ENCODE measurements at regions not wholly inside any gene's neighbourhood (a gene's known extent, or its start where the extent isn't known, plus 50 kb on each side); places are given as distances from the start of the nearest gene placed in this dataset.
"Not testable (repeated sequence)": the region's sequence is repeated elsewhere in the genome, so short reads cannot be mapped to it uniquely, and the experiment has no call there.

- ChIA-PET POLR2A (no interaction called here), CTCF (no interaction called here)
- Mint-ChIP-seq H3K27me3 (no peaks in the 10 kb centered on the region), H3K27ac (no peak overlapping the region), H3K4me3 (no peak overlapping the region), H3K36me3 (ENCODE audit: low read depth) (peaks cover 8% of the 10 kb centered on the region), H3K9me3 (no peaks in the 10 kb centered on the region), H3K4me1 (peaks cover 3% of the 10 kb centered on the region)
- no peak for DNase-seq
Observed at GRCh38 chr9:110095776-110096175, 112.2 kb downstream of the C9orf152 start.

- H3K27me3 Mint-ChIP-seq; POLR2A ChIA-PET; H3K9me3 Mint-ChIP-seq; CTCF ChIA-PET; H3K4me3 Mint-ChIP-seq; H3K27ac Mint-ChIP-seq; DNase-seq; H3K4me1 Mint-ChIP-seq; H3K36me3 Mint-ChIP-seq (ENCODE audit: low read depth): not testable (repeated sequence)
Observed at GRCh38 chr9:110096674-110097073, 111.3 kb downstream of the C9orf152 start.

- CTCF ChIA-PET: interaction anchor here (0.9 kb wide), 1 partner anchor 53 kb away, joined by 3 read pairs; no protein-coding TSS in a partner anchor
- no peaks in the 10 kb centered on the region for H3K9me3 Mint-ChIP-seq
- no peak overlapping the region for H3K4me3 Mint-ChIP-seq
- H3K27me3 Mint-ChIP-seq: no peaks in the 10 kb centered on the region
- H3K27ac Mint-ChIP-seq: no peak overlapping the region
- POLR2A ChIA-PET: no interaction called here
- H3K36me3 Mint-ChIP-seq (ENCODE audit: low read depth): peaks cover 10% of the 10 kb centered on the region
- H3K4me1 Mint-ChIP-seq: peaks cover 2% of the 10 kb centered on the region
- DNase-seq: no peak
Observed at GRCh38 chr9:110099236-110100095, 108.5 kb downstream of the C9orf152 start.

GRCh38 chr9:110101531-110102161 is 106.3 kb downstream of the C9orf152 start:
- peaks cover 10% of the 10 kb centered on the region for H3K36me3 Mint-ChIP-seq (ENCODE audit: low read depth)
- no peak overlapping the region for H3K4me3 Mint-ChIP-seq
- POLR2A ChIA-PET: no interaction called here
- CTCF ChIA-PET: no interaction called here
- no peak overlapping the region for H3K27ac Mint-ChIP-seq
- no peak for DNase-seq
- H3K27me3 Mint-ChIP-seq: no peaks in the 10 kb centered on the region
- H3K9me3 Mint-ChIP-seq: no peaks in the 10 kb centered on the region
- H3K4me1 Mint-ChIP-seq: peaks cover 2% of the 10 kb centered on the region

- Mint-ChIP-seq H3K36me3 (ENCODE audit: low read depth) (peaks cover 10% of the 10 kb centered on the region), H3K4me3 (no peak overlapping the region), H3K27me3 (no peaks in the 10 kb centered on the region), H3K4me1 (peaks cover 2% of the 10 kb centered on the region), H3K27ac (no peak overlapping the region), H3K9me3 (no peaks in the 10 kb centered on the region)
- ChIA-PET POLR2A (no interaction called here), CTCF (no interaction called here)
- no peak for DNase-seq
Observed at GRCh38 chr9:110103257-110103656, 104.7 kb downstream of the C9orf152 start.

GRCh38 chr9:110104261-110104809 is 103.6 kb downstream of the C9orf152 start:
- CTCF ChIA-PET: interaction anchor here (0.9 kb wide), 1 partner anchor 39 kb away, joined by 6 read pairs; no protein-coding TSS in a partner anchor
- Mint-ChIP-seq H3K27me3 (no peaks in the 10 kb centered on the region), H3K9me3 (no peaks in the 10 kb centered on the region), H3K36me3 (ENCODE audit: low read depth) (peaks cover 6% of the 10 kb centered on the region), H3K4me3 (no peak overlapping the region), H3K4me1 (peaks cover 2% of the 10 kb centered on the region), H3K27ac (no peak overlapping the region)
- DNase-seq: no peak
- POLR2A ChIA-PET: no interaction called here

GRCh38 chr9:110105107-110105506 is 102.9 kb downstream of the C9orf152 start:
- Mint-ChIP-seq H3K36me3 (ENCODE audit: low read depth) (peaks cover 6% of the 10 kb centered on the region), H3K27ac (no peak overlapping the region), H3K9me3 (no peaks in the 10 kb centered on the region), H3K4me3 (no peak overlapping the region), H3K27me3 (no peaks in the 10 kb centered on the region), H3K4me1 (peaks cover 2% of the 10 kb centered on the region)
- CTCF ChIA-PET: interaction anchor here (0.9 kb wide), 1 partner anchor 39 kb away, joined by 6 read pairs; no protein-coding TSS in a partner anchor
- DNase-seq: no peak
- POLR2A ChIA-PET: interaction anchor here (1.1 kb wide), 1 partner anchor 12 kb away, joined by 3 read pairs; no protein-coding TSS in a partner anchor

- H3K36me3 Mint-ChIP-seq (ENCODE audit: low read depth): peaks cover 6% of the 10 kb centered on the region
- H3K27ac Mint-ChIP-seq: no peak overlapping the region
- DNase-seq: no peak
- ChIA-PET POLR2A (no interaction called here), CTCF (no interaction called here)
- H3K27me3 Mint-ChIP-seq: no peaks in the 10 kb centered on the region
- H3K4me3 Mint-ChIP-seq: no peak overlapping the region
- peaks cover 2% of the 10 kb centered on the region for H3K4me1 Mint-ChIP-seq
- H3K9me3 Mint-ChIP-seq: no peaks in the 10 kb centered on the region
Observed at GRCh38 chr9:110106661-110107060, 101.3 kb downstream of the C9orf152 start.

GRCh38 chr9:110109333-110110092 is 98.4 kb downstream of the C9orf152 start:
- Mint-ChIP-seq H3K27me3 (no peaks in the 10 kb centered on the region), H3K4me1 (no peaks in the 10 kb centered on the region), H3K27ac (no peak overlapping the region), H3K9me3 (no peaks in the 10 kb centered on the region), H3K4me3 (no peak overlapping the region), H3K36me3 (ENCODE audit: low read depth) (no peaks in the 10 kb centered on the region)
- ChIA-PET POLR2A (interaction anchor here (1.0 kb wide), 1 partner anchor 16 kb away, joined by 3 read pairs; no protein-coding TSS in a partner anchor), CTCF (no interaction called here)
- DNase-seq: no peak

- Mint-ChIP-seq H3K27me3 (no peaks in the 10 kb centered on the region), H3K4me3 (no peak overlapping the region), H3K36me3 (ENCODE audit: low read depth) (no peaks in the 10 kb centered on the region), H3K4me1 (no peaks in the 10 kb centered on the region), H3K27ac (no peak overlapping the region), H3K9me3 (no peaks in the 10 kb centered on the region)
- DNase-seq: no peak
- POLR2A ChIA-PET: interaction anchor here (1.0 kb wide), 1 partner anchor 15 kb away, joined by 3 read pairs; no protein-coding TSS in a partner anchor
- CTCF ChIA-PET: no interaction called here
Observed at GRCh38 chr9:110110154-110110553, 97.8 kb downstream of the C9orf152 start.

GRCh38 chr9:110111868-110112267 is 96.1 kb downstream of the C9orf152 start:
- Mint-ChIP-seq H3K27ac (no peak overlapping the region), H3K36me3 (ENCODE audit: low read depth) (no peaks in the 10 kb centered on the region), H3K9me3 (no peaks in the 10 kb centered on the region), H3K27me3 (no peaks in the 10 kb centered on the region), H3K4me3 (no peak overlapping the region), H3K4me1 (no peaks in the 10 kb centered on the region)
- DNase-seq: no peak
- CTCF ChIA-PET: no interaction called here
- POLR2A ChIA-PET: no interaction called here

GRCh38 chr9:110112792-110113191 is 95.2 kb downstream of the C9orf152 start:
- H3K4me1 Mint-ChIP-seq: no peaks in the 10 kb centered on the region
- ChIA-PET CTCF (interaction anchor here (0.7 kb wide), 1 partner anchor 163 kb away, joined by 3 read pairs; no protein-coding TSS in a partner anchor), POLR2A (no interaction called here)
- H3K4me3 Mint-ChIP-seq: no peak overlapping the region
- H3K27ac Mint-ChIP-seq: no peak overlapping the region
- no peaks in the 10 kb centered on the region for H3K27me3 Mint-ChIP-seq
- H3K36me3 Mint-ChIP-seq (ENCODE audit: low read depth): no peaks in the 10 kb centered on the region
- DNase-seq: no peak
- H3K9me3 Mint-ChIP-seq: no peaks in the 10 kb centered on the region
